Sigmoid colon (tissue), 6 donors: ENCODE measurements at regions not wholly inside any gene's neighbourhood (a gene's known extent, or its start where the extent isn't known, plus 50 kb on each side); places are given as distances from the start of the nearest gene placed in this dataset.

Source experiments
- DNase-seq: peaks from one replicate; pipeline ENCODE4 v3.0.0-alpha.2; 2019
- H3K27ac ChIP-seq, 4 donors: fragments of 200-600 bp; sonication (generic); one replicate each; pipeline ENCODE4 v1.5.1; 2016 to 2019; ENCODE audit warnings: mild to moderate bottlenecking in 1 of 4
- H3K27me3 ChIP-seq, 3 donors: fragments of 200-600 bp; sonication (generic); one replicate each; pipeline ENCODE4 v1.5.1; 2019; ENCODE audit warnings: mild to moderate bottlenecking in 1 of 3
- H3K36me3 ChIP-seq, 4 donors: fragments of 200-600 bp; sonication (generic); one replicate each; pipeline ENCODE4 v1.5.1; 2016 to 2019
- H3K4me1 ChIP-seq, 4 donors: fragments of 200-600 bp; sonication (generic); one replicate each; pipeline ENCODE4 v1.5.1; 2017 to 2019
- H3K4me3 ChIP-seq, 4 donors: fragments of 200-600 bp; sonication (generic); one replicate each; pipeline ENCODE4 v1.5.1; 2017 to 2019; ENCODE audit warnings: mild to moderate bottlenecking in 2 of 4, moderate library complexity in 1 of 4
- H3K9me3 ChIP-seq, 4 donors: fragments of 200-600 bp in 3 of 4; sonication (generic) in 3 of 4; one replicate each; pipeline versions ENCODE4 v1.5.1 to v1.6.1; 2013 to 2019
- CTCF ChIP-seq, 4 experiments: fragments of 450-650 bp in 3 of 4; fragments of 200-600 bp in 1 of 4; IDR thresholded peaks; one replicate each; pipeline ENCODE4 v1.5.1; 2016 to 2019; ENCODE audit warnings: antibody characterized with exemption in 4 of 4, mild to moderate bottlenecking in 3 of 4, moderate library complexity in 2 of 4
- EP300 ChIP-seq, 4 donors: sonication (generic); formaldehyde crosslinking; IDR thresholded peaks; one replicate each; pipeline ENCODE4 v1.6.1; 2017; ENCODE audit warnings: antibody characterized with exemption in 4 of 4
- POLR2A ChIP-seq, 2 donors: fragments of 450-650 bp; IDR thresholded peaks; one replicate each; pipeline ENCODE4 v1.6.1; 2016; ENCODE audit warnings: antibody characterized with exemption in 2 of 2, mild to moderate bottlenecking in 2 of 2, moderate library complexity in 2 of 2
- POLR2AphosphoS5 ChIP-seq, 4 donors: sonication (generic); formaldehyde crosslinking; IDR thresholded peaks; one replicate each; pipeline ENCODE4 v1.6.1; 2017; ENCODE audit warnings: antibody characterized with exemption in 4 of 4
- WGBS, 2 donors: extraction: QIAGEN DNeasy Blood & Tissue Kit; methylation state at CpG; one replicate each; pipeline ENCODE4 v1.1.7; 2013; 5-methylcytosine and 5-hydroxymethylcytosine counted together
- intact Hi-C: fragments of 100-400 bp; cut with DNase I; formaldehyde crosslinking; loops from one replicate; pipeline ENCODE4 v1.15.1; 2023
- donor health status: healthy with polysubstance abuse.
- donor health status: healthy.

- H3K9me3 ChIP-seq, result no peaks in the 10 kb centered on the region
- intact Hi-C loops, result no loop called here
- H3K36me3 ChIP-seq, result no peaks in the 10 kb centered on the region
- 78 to 81% methylated on average over 9 of the region's 9 CpGs for WGBS, 2 donors
- H3K27ac ChIP-seq, result no peak overlapping the region
- H3K4me3 ChIP-seq, result no peak overlapping the region
- H3K27me3 ChIP-seq, result peaks cover 0 to 16% (median 0%) of the 10 kb centered on the region in 3 donors
- no peak for DNase-seq
- no peak for TF ChIP-seq POLR2AphosphoS5 (IDR thresholded peaks at IDR 0.05)
- no peak for TF ChIP-seq POLR2A (IDR thresholded peaks at IDR 0.05)
- TF ChIP-seq CTCF (IDR thresholded peaks at IDR 0.05), result no peak
- no peak for TF ChIP-seq EP300 (IDR thresholded peaks at IDR 0.05)
- H3K4me1 ChIP-seq, result no peaks in the 10 kb centered on the region
Observed at GRCh38 chr9:135290566-135290965, 189.0 kb upstream of the PPP1R26 start.

- Histone ChIP-seq H3K27me3 (peaks cover 0 to 16% (median 0%) of the 10 kb centered on the region in 3 donors), H3K9me3 (no peaks in the 10 kb centered on the region), H3K27ac (no peak overlapping the region), H3K4me3 (no peak overlapping the region), H3K36me3 (no peaks in the 10 kb centered on the region), H3K4me1 (no peaks in the 10 kb centered on the region)
- intact Hi-C loops, result no loop called here
- 60 to 76% methylated on average over 17 of the region's 17 CpGs for WGBS, 2 donors
- no peak for DNase-seq
- no peak for TF ChIP-seq POLR2A (IDR thresholded peaks at IDR 0.05)
- TF ChIP-seq CTCF (IDR thresholded peaks at IDR 0.05), result no peak
- no peak for TF ChIP-seq POLR2AphosphoS5 (IDR thresholded peaks at IDR 0.05)
- no peak for TF ChIP-seq EP300 (IDR thresholded peaks at IDR 0.05)
Observed at GRCh38 chr9:135291165-135291564, 188.4 kb upstream of the PPP1R26 start.

- intact Hi-C loops, result no loop called here
- H3K4me3 ChIP-seq, result no peak overlapping the region
- WGBS, 2 donors, result 89 to 90% methylated on average over 11 of the region's 11 CpGs
- H3K36me3 ChIP-seq, result no peaks in the 10 kb centered on the region
- peaks cover 2 to 15% (median 5%) of the 10 kb centered on the region in 3 donors for H3K27me3 ChIP-seq
- no peak overlapping the region for H3K27ac ChIP-seq
- no peaks in the 10 kb centered on the region for H3K9me3 ChIP-seq
- H3K4me1 ChIP-seq, result no peaks in the 10 kb centered on the region
- DNase-seq, result no peak
- TF ChIP-seq CTCF (IDR thresholded peaks at IDR 0.05) (no peak), POLR2AphosphoS5 (IDR thresholded peaks at IDR 0.05) (no peak), EP300 (IDR thresholded peaks at IDR 0.05) (no peak), POLR2A (IDR thresholded peaks at IDR 0.05) (no peak)
Observed at GRCh38 chr9:135294836-135295235, 184.7 kb upstream of the PPP1R26 start.

GRCh38 chr9:135295551-135296300, 183.9 kb upstream of the PPP1R26 start:
- DNase-seq, result no peak
- Histone ChIP-seq H3K4me3 (no peak overlapping the region), H3K27ac (no peak overlapping the region), H3K9me3 (no peaks in the 10 kb centered on the region), H3K36me3 (no peaks in the 10 kb centered on the region), H3K4me1 (no peaks in the 10 kb centered on the region), H3K27me3 (peaks cover 3 to 19% (median 14%) of the 10 kb centered on the region in 3 donors)
- no peak for TF ChIP-seq CTCF (IDR thresholded peaks at IDR 0.05)
- TF ChIP-seq POLR2AphosphoS5 (IDR thresholded peaks at IDR 0.05), result no peak
- no peak for TF ChIP-seq POLR2A (IDR thresholded peaks at IDR 0.05)
- 74 to 79% methylated on average over 11 of the region's 11 CpGs for WGBS, 2 donors
- intact Hi-C loops, result no loop called here
